GM19397 (cell line): ENCODE measurements at regions not wholly inside any gene's neighbourhood (a gene's known extent, or its start where the extent isn't known, plus 50 kb on each side); places are given as distances from the start of the nearest gene placed in this dataset.

ENCODE experiments used
- ATAC-seq: cut with Tn5 transposase; IDR thresholded peaks from one replicate; pipeline ENCODE4 v1.9.1; 2021; ENCODE audit warnings: mild to moderate bottlenecking, moderate library complexity; ENCODE audit not compliant: unreplicated experiment

DNA sequence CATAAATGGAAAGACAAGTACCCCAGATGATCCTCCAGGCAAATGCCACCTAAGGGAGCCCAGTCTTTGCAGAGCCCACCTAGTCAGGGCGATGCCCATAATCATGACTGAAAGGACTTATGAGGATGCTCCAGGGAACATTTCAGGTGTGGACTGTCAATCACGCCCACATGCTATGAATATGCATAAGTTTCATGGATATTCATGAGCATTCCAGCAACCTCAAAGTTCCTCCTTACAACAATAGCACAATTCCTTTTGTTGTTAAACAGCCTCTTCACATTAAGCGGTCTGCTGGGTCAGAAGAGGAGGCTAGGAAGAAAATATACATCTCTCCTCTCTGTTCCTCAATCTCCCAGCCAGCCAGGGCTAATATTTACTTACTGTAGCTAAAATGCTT, 161.6 kb downstream of the C5orf15 start:
- ATAC-seq = no peak

DNA sequence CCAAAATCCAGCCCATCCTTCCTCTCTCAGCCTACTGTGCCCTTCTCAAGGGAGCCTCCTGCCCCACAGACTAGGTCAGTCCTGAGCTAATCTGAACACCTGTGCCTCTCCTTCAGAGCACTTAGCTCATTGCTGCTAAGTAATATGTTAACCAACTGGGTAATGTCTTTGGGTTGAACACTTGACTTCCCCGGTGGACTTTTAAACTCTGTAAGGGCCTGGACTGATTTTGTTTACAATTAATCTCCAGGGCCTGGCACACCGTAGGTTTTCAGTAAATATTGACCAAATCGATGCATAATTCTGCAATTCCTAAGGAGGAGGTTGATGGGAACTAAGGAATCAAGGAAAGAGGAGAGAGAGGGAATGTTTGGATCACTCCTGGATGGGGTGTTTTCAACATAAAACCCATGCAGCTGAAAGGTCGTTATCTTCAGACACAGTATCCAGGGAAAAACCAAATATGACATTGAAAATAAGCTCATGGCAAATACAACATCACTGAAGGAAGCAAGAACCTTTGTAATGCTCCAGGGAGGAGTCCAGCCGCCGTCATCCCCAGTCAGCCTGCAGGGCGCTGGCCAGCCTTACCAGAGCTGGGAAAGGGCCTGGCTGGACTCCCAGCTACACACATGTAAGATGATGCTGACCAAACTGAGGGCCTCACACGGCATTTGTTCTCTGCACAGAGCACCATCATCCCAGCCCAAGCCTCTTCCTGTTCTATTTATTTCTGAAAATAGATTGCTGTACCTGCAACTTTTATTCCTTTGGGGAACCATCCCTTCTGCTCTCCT, 166.3 kb downstream of the C5orf15 start:
- ATAC-seq = no peak

DNA sequence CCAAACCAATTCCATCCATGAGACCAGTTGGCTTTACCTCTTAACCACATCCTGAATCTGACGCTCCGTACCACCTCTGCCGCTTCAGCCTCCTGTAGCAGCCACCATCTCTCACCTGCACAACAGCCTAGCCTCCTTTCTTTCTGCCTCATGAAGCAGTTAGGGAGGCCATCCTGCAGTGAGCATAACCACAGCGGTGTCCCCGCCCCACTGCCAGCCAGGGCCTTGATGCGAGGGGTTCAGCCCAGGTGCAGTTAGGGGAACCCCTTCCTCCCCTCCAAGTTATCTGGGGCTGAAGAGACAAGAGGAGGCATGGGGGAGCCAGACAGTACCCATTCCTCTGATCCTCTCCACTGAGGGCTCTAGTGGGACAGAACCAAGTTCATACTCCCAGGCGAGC, 167.0 kb downstream of the C5orf15 start:
- no peak for ATAC-seq

DNA sequence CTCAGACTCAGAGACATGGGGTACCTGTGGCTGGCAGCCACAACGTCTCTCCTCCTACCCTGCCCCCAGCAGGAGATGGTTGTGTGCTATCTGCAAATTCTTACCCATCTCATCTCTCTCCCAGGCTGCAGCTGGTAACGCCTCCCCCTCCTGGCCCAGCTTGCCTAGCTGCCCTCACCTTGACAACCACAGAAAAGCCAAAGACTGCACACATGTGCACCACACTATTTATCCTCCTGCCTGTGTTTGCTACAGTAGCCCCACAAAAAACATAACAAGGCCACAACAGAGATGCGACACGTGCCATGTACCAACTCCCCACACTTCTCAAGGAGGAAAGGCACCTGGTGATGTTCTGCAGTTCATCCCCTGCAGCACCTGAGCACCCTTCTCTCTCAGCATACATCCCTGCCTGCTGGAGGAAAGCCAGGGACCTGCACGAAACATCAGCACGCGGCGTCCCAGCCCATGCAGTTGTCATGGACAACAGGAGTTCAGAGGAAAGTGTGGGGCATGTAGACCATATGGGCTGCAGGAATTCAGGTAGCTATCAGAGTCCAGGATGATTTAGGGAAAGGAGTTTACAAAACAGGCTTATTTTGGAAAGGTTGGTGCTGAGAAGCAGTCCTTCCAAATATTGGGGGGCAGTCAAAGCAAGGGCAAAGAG, 168.7 kb downstream of the C5orf15 start:
- no peak for ATAC-seq

DNA sequence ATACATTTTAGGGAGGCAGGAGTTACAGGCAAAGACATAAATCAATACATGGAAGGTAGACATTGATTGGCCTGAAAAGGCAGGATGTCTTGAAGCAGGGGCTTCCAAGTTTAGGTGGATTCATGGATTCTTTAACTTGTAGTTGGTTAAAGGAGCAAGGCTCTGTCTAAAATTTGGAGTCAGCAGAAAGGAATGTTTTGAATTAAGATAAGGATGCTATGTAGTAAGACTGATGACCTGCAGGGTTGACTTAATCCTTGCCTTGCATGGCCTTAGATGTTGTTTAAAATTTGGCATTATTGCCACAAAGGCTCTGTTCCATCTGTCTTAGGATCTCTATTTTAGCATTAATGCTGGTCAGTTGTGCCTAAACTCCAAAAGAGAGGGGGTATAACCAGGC, 171.3 kb downstream of the C5orf15 start:
- ATAC-seq = no peak

DNA sequence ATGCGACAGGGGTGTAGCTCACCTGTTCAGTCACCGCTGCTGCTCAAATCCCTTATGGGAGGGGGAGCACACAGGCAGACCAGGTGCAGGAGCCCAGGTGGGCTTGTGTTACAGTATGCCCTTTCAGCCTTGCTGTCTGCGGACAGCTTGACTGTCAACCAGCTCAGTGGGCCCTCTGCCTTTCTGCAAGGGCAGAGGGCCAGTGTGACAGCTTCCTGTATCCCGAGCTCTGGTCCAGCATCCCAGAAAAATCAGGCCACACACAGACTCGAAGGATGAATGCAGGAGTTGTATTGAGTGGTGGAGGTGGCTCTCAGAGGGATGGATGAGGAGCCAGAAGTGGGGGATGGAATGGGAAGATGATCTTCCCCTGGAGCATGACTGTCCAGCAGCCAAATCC, 172.2 kb downstream of the C5orf15 start:
- ATAC-seq = no peak

DNA sequence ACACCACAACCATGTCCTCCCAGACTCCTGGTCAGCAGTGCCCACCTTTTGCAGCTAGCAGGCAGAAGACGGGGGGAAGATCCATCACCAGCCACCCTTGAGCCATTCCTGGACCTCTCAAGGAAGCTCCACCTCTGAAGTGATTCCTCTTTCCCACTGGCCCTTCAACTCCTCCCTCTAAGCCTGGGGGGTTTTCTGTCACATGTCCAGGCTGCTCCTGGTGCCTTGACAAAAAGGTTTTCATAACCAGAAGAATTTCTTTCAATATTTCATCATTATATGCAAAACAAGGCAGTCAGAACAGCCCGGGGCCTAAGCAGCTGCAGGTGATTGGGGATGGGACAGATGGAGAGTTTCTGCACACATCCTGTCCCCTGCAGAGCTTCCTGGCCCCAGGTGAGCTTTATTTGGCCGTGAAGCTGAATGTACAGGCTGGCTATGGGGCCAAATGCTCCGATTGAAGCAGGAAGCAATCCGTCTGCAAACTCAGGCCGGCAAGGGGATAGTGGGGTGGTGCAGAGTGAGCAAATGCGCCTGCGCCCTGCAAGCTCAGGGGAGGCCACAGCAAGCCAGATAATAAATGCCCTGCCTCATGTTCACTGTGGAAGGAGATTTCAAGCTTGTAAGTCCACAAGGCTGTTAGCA, 173.5 kb downstream of the C5orf15 start:
- no peak for ATAC-seq

DNA sequence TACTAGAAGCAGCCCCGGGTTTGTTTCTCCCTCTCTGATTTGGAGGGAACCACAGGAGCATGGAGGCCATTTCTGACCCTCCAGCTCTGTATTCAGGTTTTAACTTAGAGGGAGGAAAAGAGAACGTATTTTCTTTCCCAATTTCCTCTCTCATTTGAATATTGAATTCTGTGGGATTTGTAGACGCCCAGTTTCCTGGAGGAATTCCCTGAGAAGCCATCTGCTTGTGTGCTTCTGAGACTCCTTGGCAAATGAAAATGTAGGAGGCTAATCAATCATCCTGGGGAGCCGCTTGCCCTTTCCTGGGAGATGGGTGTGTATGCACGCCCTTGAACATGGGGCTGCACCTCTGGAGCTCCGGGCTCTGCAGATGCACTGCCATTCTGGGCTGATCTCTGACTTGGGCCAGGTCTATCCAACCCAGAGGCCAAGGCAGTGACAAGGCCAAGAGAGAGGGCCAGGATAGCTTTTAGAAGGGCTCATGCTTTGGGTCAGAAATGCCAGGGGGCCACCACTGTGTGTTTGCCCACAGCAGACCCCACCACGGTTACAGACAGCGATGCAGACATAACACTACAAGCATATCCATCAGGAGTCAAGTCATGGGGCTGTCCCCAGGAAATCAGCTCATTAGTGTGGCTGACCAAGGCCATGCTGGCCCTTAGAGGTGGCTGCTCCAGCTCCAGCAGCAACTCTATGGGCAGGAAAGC, 174.5 kb downstream of the C5orf15 start:
- no peak for ATAC-seq

DNA sequence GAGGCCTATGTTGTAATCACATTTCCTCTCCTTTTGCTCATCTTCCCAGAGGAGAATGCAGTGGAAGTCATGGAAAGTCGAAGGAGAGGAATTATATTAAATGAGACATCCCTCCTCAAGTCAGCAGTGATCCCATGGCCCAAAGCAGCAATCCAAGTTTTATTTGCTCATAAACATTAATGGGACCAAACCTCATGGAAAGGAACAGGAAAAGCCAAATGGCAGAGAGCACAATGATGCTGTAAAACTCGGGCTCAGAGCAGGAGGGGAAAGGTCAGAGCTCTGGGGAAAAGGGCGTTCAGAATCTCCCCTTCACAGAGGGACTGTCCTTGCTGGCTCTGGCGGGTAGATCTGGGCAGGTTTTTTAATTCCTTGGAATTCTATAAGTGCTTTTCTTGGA, 175.8 kb downstream of the C5orf15 start:
- ATAC-seq = no peak

DNA sequence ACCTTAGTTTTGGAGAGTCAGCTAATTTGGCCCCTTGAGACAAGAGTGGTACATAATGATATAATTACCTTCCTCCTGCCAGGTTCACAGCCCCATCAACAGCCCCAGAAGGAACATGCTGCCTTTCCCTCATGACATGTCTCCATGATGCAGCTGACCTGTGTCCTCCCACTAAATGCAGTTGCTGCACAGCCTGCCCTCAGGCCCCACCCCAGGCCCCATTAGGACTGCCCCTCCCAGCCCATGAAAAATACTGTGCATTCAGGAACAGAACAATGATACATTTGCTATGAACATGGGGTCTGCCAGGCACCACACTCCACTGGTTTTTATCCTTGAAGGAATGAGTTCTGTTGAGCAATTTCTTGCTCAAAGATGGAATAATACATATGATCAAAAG, 176.4 kb downstream of the C5orf15 start:
- no peak for ATAC-seq

DNA sequence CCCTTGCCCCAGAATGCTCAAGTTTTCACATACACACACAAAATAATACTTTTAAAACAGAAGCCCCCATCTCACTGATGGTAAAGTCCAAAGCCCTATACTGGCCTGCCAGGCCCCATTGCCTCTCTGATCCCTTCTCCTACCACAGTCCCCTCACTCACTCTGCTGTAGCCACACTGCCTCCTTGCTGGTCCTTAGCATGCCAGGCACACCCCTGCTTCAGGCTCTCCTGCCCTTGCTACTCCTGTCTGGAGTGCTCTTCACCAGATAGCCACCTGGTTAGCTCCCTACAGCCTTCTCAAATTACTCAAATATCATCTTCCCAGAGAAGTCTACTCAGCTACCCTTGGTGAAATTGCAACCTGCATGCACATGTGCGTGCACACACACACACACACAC, 177.5 kb downstream of the C5orf15 start:
- no peak for ATAC-seq

DNA sequence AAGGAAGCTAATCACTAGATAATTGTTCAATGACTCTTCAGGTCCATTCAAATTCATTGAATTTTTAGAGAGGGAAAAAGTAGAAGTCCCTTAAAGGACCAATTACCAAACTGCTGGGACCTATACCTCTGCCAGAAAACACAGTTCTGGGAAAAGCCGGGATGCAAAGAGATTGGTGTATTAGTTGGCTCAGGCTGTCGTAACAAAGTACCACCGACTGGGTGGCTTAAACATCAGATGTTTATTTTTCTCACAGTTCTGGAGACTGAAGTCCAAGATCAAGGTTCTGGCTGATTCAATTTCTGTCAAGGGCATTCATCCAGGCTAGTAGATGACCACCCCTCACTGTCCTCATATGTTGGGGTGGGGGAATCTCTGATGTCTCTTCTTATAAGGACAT, 177.1 kb upstream of the FSTL4 start:
- ATAC-seq = no peak

DNA sequence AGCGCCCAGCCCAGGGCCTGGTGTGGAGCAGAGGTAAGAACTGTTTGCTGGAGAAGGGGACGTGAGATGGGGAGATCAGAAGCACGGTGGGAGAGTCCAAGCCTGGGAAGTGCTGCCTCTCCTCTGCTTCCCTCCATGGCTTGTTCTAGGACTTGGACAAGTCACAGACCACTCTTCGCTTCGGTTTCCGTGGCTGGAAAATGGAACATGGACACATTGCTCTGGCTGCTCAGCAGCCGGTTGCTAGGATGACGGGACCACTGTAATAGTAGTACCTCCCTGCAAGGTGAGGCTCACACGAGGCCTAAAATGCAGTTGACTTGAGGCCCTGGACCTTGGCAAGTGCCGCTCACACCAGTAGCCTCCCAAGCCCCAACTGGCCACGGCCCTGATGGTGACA, 175.8 kb upstream of the FSTL4 start:
- ATAC-seq = no peak

DNA sequence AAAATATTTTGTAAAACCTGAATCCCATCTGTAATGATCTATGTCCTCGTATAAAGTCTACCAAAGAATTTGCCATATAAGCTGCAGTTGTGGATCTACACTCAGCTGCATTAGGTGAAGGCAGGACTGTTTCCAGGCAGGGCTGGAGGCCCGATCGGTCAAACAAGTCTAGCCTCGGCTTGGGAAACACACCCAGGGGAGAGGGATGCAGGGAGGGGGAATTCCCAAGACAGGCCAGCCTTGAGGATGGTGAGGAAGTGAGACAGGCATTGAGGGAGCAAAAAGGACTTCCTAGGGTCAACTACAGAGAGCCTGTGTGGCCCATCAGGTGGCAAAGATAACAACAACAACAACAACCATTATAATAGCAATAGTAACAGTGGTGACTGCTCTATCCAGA, 174.1 kb upstream of the FSTL4 start:
- no peak for ATAC-seq

DNA sequence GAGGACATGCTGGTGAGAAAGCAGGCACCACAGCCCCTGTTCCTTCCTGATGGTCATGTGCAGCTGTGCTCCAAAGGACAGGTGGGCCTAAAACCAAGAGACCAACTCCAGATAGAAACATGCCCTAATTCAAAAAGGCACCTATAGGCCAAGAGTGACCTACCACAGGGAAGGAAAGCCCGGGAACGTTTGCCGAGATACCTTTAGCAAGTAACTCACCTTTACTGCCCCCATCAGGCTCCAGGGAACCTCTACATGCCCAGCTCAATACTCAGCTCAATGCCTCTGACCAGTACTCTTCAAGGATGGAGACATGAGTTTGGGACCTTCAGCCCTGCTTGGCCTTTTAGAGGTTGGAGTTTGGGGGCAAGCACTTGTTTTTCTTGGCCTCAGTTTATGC, 172.8 kb upstream of the FSTL4 start:
- no peak for ATAC-seq

DNA sequence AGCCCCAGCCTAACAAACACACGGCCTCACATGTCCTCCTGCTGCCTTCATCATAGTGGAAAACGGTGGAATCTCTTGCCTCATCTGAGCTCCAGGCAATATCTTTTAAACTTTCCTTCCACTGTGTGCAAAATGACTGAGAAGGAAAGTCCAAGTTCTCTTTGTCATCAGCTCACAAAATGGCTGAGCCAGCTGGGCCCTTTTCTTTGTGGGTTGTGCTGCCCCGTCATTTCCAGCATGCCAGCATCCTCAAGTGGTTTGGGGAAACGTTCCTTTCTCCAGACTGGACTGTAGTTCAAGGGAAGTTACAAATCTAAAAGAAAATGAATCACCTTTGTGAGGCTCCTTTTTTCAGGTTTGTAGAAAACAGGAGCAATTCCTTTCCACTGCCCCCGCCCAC, 171.1 kb upstream of the FSTL4 start:
- ATAC-seq = no peak

DNA sequence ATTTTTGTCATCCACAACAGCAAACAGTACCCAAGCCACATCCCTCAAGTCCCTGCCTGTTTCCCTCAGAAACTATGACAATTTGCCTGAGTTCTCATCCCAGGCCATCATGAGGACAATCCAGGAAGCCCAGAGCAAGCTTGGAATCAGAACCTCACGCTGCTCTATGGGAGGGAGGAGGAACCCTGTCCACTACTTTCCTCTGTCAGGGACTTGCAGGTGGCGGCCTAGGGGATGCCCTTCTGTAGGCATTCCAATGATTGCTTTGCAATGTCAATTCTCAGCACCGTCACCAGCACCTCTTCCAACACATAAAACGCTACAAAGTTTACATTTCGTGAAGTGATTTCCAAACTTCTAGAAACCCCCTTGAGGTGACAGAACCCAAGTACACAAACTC, 170.4 kb upstream of the FSTL4 start:
- no peak for ATAC-seq

DNA sequence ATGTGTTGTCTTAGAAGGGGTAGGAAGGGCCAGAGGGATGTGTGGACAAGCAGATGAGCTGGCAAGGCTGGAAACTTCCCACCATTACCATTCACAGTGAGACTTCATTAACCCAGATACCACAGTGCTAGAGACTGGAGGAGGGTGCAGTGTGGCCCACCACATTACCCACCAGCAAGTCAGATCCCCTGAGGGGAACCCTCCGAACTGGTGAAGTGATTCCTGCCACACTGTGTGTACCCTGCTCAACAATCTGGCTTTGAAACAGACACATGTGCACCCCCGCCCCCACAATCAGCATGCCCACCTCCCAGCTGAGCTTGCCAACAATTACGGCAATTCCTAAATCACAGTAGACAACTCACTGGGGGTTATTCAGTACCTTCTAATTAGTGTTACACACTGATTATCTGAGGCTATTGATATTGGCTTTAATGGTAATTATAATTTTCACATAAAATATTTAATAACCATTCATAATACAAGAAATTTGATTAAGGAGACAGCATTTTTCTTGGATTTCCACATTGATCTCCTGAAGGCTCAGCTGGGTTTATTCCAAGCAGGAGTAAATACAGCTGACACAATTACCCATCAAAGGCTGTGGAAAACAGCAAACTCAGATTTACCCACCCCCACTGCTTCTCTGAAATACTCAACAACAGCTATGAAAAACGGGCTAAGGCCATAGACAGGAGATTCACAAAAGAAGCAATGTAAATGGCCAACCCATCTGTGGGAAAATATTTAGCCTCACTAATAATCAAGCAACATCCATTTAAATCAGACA, 169.3 kb upstream of the FSTL4 start:
- ATAC-seq = no peak

DNA sequence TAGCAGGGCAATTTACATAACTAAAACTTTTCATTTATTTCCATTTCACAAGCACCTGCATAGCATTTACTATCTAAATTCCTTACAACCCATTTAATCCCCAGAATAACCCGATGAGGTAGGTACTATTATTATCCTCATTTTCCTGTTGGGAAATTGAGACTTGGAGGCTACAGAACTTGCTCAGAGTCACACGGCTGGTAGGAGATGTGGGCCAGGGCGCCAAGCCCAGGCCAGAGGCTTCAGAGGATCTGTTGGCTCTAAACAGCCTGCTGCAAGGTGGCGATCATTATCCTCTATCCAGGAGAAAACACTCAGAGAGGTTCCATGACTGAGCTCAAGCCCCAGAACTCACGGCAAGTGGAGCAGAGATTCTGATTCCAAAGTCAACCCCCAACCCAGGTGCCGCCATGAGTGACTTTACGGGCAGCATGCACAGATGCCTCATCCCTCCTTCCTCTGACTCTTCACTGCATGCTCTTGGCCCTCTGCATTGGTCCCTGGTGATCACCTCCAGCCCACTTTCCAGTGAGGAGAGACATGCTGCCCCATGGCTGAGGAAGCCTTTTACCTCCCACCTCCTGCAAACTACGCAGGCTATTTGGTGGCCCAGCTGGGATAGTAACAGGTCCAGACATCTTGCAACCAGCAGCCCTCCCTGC, 168.4 kb upstream of the FSTL4 start:
- no peak for ATAC-seq

DNA sequence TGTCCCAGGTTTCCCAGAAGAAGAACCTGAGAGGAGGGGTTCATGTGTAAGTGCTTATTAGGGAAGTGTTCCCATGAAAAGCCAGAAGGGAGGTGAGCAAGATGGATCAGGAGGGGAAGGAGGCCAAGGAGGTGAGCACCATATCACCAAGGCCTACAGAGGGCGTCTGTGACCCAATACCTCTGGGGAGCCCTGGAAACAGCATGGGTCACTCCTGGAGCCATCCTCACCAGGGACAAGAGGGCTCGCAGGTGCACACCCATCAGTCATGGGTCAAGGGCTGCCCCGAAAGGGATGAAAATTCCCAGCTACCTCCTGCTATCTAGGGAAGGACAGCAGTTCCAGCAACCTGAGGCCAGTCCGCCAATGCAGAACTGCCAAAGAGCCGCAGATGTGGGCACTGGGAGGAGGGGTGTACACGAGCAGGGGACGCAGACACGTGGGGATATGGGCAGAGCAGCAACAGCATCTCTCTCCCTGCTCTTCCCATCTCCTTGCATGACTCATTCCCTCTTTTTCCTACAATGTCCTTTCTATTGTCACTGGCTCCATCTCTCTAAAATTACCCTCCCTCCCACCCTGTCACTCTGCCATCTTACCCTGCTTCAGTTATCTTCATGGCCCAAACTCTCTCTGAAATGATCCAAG, 167.6 kb upstream of the FSTL4 start:
- no peak for ATAC-seq
